ENCODE measurements at regions not wholly inside any gene's neighbourhood (a gene's known extent, or its start where the extent isn't known, plus 50 kb on each side); places are given as distances from the start of the nearest gene placed in this dataset.

DNA sequence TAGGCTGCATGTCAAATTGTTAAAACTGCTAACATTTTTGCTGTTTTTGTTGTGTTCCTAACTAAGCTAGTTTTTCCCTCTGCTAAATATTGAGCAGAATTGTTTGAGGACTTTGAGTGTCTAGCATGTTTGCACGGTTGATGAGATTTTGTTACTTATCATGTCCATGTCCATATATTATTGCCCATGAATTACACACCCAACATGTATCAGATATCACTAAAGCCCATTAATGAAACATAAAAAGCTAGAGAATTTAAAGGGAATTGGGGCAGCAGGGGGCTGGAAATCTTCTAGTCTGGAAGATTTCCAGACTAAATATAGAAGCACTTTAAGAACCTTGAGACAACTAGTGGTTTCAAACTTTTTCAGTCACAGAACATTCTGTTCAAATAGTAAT lies 197.7 kb downstream of the SNX10 start:
- intact Hi-C loops (cut with DNase I; ENCODE audit: low total_unique reads) = no loop called here
- DNase-seq = no peak
- no peaks in the 10 kb centered on the region for H3K27me3 ChIP-seq
- no peaks in the 10 kb centered on the region for H3K4me1 ChIP-seq
- H3K36me3 ChIP-seq (ENCODE audit: low read depth, missing control alignments) = no peaks in the 10 kb centered on the region
- no peak overlapping the region for H3K27ac ChIP-seq
- H3K4me3 ChIP-seq = no peak overlapping the region
- TF ChIP-seq, protein P1, sequence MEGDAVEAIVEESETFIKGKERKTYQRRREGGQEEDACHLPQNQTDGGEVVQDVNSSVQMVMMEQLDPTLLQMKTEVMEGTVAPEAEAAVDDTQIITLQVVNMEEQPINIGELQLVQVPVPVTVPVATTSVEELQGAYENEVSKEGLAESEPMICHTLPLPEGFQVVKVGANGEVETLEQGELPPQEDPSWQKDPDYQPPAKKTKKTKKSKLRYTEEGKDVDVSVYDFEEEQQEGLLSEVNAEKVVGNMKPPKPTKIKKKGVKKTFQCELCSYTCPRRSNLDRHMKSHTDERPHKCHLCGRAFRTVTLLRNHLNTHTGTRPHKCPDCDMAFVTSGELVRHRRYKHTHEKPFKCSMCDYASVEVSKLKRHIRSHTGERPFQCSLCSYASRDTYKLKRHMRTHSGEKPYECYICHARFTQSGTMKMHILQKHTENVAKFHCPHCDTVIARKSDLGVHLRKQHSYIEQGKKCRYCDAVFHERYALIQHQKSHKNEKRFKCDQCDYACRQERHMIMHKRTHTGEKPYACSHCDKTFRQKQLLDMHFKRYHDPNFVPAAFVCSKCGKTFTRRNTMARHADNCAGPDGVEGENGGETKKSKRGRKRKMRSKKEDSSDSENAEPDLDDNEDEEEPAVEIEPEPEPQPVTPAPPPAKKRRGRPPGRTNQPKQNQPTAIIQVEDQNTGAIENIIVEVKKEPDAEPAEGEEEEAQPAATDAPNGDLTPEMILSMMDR (IDR thresholded peaks at IDR 0.05) = no peak
- no peak for TF ChIP-seq POLR2A (IDR thresholded peaks at IDR 0.05)
- H3K9me3 ChIP-seq = no peaks in the 10 kb centered on the region
- WGBS, 2 donors = 58 to 59% methylated on average over 1 of the region's 1 CpG

DNA sequence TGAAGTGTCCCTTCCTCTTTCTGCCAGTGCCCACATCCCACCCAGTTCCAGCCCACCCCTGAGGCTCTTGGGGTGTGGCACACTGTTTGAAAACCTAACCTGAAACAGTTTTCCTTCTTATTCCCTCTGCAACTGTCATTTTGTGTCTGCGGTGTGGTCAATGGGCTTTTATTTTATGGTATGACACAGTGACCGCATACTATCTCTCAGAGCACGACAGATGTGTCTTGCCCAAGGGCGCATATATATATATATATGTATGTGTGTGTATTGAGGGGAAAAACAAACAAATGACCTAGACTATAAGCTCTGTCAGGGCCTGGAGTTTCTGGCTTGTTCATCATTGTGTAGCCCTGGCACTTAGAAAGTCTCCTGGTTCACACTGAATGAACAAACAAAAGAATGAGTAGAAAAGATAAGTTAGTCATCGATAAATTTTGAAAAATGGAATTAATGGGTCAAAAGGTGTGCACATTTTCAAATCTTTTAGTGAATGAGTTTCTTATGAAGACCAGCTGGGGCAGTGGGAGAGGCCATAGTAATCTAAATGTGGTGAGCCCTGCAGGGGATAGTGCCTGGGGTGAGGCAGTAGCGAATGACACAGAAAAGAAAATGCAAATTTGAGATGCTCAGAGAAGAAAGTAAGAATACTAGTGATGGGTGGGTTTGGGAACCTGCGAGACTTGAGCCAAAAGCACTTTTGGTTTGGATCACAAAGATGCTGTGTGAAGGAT lies 198.4 kb downstream of the SNX10 start:
- Histone ChIP-seq H3K4me1 (no peaks in the 10 kb centered on the region), H3K27ac (no peak overlapping the region), H3K4me3 (no peak overlapping the region), H3K9me3 (no peaks in the 10 kb centered on the region), H3K36me3 (ENCODE audit: low read depth, missing control alignments) (no peaks in the 10 kb centered on the region), H3K27me3 (no peaks in the 10 kb centered on the region)
- 80 to 84% methylated on average over 7 of the region's 7 CpGs for WGBS, 2 donors
- no peak for DNase-seq
- TF ChIP-seq POLR2A (IDR thresholded peaks at IDR 0.05) = no peak
- TF ChIP-seq, protein P1 (IDR thresholded peaks at IDR 0.05) = no peak
- intact Hi-C loops (cut with DNase I; ENCODE audit: low total_unique reads) = no loop called here

DNA sequence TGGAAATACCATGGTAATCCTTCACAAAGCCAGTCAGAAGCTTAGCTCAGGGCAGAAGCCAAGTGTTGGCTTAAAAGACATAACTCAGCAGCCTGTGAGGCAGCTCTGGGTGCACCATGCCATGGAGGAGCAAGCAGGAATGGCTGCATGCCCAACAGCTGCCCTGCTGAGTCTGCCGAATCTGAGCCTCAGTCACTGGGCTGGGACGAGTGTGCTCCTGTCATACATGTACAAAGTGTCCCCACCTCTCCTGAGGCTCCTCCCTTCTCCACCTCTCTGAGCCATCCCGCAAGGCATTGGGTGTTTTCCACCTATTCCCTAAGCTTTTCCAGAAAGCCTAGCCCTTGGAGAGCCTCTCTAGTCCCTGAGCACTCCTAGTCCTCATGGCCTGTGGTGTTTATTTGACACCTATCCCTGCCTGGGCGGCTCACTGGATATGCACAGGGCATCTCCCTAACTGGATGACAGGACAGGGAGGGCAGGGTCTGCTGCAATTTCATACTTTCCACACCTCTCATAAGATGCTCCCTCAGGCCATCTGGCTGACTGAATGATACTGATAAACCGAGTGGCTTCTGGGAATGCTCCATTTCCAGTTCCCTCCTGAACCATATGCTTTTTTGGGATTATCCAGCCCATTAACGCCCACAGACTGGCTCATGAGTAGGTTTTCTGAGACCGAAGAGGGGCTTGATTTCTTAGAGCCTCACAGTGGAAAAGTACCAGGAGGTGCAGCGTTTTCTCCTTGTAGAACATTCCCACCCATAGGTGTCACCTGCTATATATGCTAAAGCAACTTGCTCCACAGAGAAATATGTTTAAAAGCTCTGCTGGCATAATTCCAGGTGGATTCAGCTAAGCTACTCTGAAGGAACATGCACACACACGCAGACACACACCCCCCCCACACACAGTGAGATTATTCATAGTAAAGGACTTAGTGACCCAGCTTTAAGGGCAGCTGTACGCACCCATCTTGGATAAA lies 199.3 kb downstream of the SNX10 start:
- intact Hi-C loops (cut with DNase I; ENCODE audit: low total_unique reads) = no loop called here

DNA sequence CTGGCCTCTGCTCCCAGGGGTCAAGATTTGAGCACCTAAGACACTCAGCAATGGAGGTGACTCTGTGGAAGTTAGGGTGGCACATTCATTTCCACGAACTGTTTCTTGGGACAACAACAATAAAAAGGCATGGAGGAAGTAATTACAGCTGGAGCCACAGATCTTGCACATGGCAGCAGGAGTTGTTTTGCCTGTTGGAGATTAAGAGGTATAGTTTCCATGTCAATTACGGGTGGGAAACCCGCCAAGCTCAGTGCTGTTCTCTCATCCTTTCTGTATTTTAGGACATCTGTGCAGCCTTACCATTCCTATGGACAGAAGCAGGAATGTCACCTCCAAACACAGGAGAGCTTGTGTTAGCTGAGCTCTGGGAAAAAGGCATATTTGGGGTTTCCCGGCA lies 201.2 kb downstream of the SNX10 start:
- Histone ChIP-seq H3K4me3 (no peak overlapping the region), H3K27ac (no peak overlapping the region), H3K9me3 (no peaks in the 10 kb centered on the region), H3K36me3 (ENCODE audit: low read depth, missing control alignments) (no peaks in the 10 kb centered on the region), H3K4me1 (no peaks in the 10 kb centered on the region), H3K27me3 (no peaks in the 10 kb centered on the region)
- no peak for DNase-seq
- WGBS, 2 donors = 84 to 90% methylated on average over 4 of the region's 4 CpGs
- intact Hi-C loops (cut with DNase I; ENCODE audit: low total_unique reads) = no loop called here
- no peak for TF ChIP-seq POLR2A (IDR thresholded peaks at IDR 0.05)
- TF ChIP-seq, protein P1 (IDR thresholded peaks at IDR 0.05) = no peak

More for the DNA sequence above, 199.3 kb downstream of the SNX10 start:
- TF ChIP-seq POLR2A (IDR thresholded peaks at IDR 0.05) = no peak
- TF ChIP-seq, protein P1 (IDR thresholded peaks at IDR 0.05) = no peak
- DNase-seq = no peak
- no peaks in the 10 kb centered on the region for H3K36me3 ChIP-seq (ENCODE audit: low read depth, missing control alignments)
- no peak overlapping the region for H3K27ac ChIP-seq
- no peaks in the 10 kb centered on the region for H3K4me1 ChIP-seq
- H3K27me3 ChIP-seq = no peaks in the 10 kb centered on the region
- H3K4me3 ChIP-seq = no peak overlapping the region
- 77 to 79% methylated on average over 7 to 10 of the region's 10 CpGs for WGBS, 2 donors
- H3K9me3 ChIP-seq = no peaks in the 10 kb centered on the region

Data from testis (tissue), 2 donors.